T-helper 22 cell (primary cell): ENCODE measurements at regions not wholly inside any gene's neighbourhood (a gene's known extent, or its start where the extent isn't known, plus 50 kb on each side); places are given as distances from the start of the nearest gene placed in this dataset.
"Not testable (repeated sequence)": the region's sequence is repeated elsewhere in the genome, so short reads cannot be mapped to it uniquely, and the experiment has no call there.

Experiments
- DNase-seq: peaks from one replicate; pipeline ENCODE4 v3.0.0-alpha.2; 2020; ENCODE audit warnings: low read depth

GRCh38 chr4:123537906-123538402, 141.4 kb downstream of the SPRY1 start:
- DNase-seq = not testable (repeated sequence)

- no peak for DNase-seq
Observed at GRCh38 chr4:123545667-123546572, 149.3 kb downstream of the SPRY1 start.

GRCh38 chr4:123546573-123547060, 150.0 kb downstream of the SPRY1 start:
- no peak for DNase-seq

- DNase-seq = no peak
Observed at GRCh38 chr4:123547216-123548165, 150.9 kb downstream of the SPRY1 start.

GRCh38 chr4:123553279-123553678, 156.7 kb downstream of the SPRY1 start:
- DNase-seq = no peak

GRCh38 chr4:123553733-123554637, 157.4 kb downstream of the SPRY1 start:
- DNase-seq = no peak

- no peak for DNase-seq
Observed at GRCh38 chr4:123554801-123555232, 158.2 kb downstream of the SPRY1 start.

- DNase-seq = no peak
Observed at GRCh38 chr4:123555233-123555806, 158.7 kb downstream of the SPRY1 start.

- DNase-seq = no peak
Observed at GRCh38 chr4:123555807-123556273, 159.2 kb downstream of the SPRY1 start.

GRCh38 chr4:123556526-123556925, 159.9 kb downstream of the SPRY1 start:
- DNase-seq = no peak

GRCh38 chr4:123557857-123558536, 161.4 kb downstream of the SPRY1 start:
- DNase-seq = no peak

- no peak for DNase-seq
Observed at GRCh38 chr4:123558865-123559264, 162.3 kb downstream of the SPRY1 start.

- no peak for DNase-seq
Observed at GRCh38 chr4:123559955-123560871, 163.6 kb downstream of the SPRY1 start.

GRCh38 chr4:123561525-123561924, 164.9 kb downstream of the SPRY1 start:
- no peak for DNase-seq

- DNase-seq = no peak
Observed at GRCh38 chr4:123562994-123563750, 166.6 kb downstream of the SPRY1 start.

- DNase-seq = no peak
Observed at GRCh38 chr4:123564758-123565346, 168.3 kb downstream of the SPRY1 start.

GRCh38 chr4:123568936-123569335, 172.3 kb downstream of the SPRY1 start:
- no peak for DNase-seq

GRCh38 chr4:123569541-123569940, 172.9 kb downstream of the SPRY1 start:
- DNase-seq = no peak
